Left ventricle myocardium inferior (tissue), 1 donor: ENCODE measurements at regions not wholly inside any gene's neighbourhood (a gene's known extent, or its start where the extent isn't known, plus 50 kb on each side); places are given as distances from the start of the nearest gene placed in this dataset.

Experiments used
- DNase-seq: peaks from one replicate; pipeline ENCODE4 v3.0.0-alpha.2; 2020
- H3K27ac ChIP-seq: fragments of 200-600 bp; replicated peaks from 2 replicates; pipeline ENCODE4 v1.8.0; 2021
- H3K27me3 ChIP-seq: fragments of 200-600 bp; 2 replicates; pipeline ENCODE4 v1.8.0; 2021; ENCODE audit warnings: low read depth
- H3K36me3 ChIP-seq: fragments of 200-600 bp; 2 replicates; pipeline ENCODE4 v1.8.0; 2021
- H3K4me1 ChIP-seq: fragments of 200-600 bp; 2 replicates; pipeline ENCODE4 v1.8.0; 2021
- H3K4me3 ChIP-seq: fragments of 200-600 bp; 2 replicates; pipeline ENCODE4 v1.8.0; 2021; ENCODE audit warnings: mild to moderate bottlenecking, moderate library complexity
- H3K9me3 ChIP-seq: fragments of 200-600 bp; replicated peaks from 2 replicates; pipeline ENCODE4 v1.8.0; 2021
- intact Hi-C: fragments of 100-400 bp; cut with micrococcal nuclease; formaldehyde crosslinking; loops from one replicate; pipeline ENCODE4 v1.11.0; 2022
- TF ChIP-seq, protein P1 (sequence below): fragments of 200-600 bp; IDR thresholded peaks from 2 replicates; pipeline ENCODE4 v1.8.0; 2021; ENCODE audit warnings: antibody characterized with exemption, mild to moderate bottlenecking, borderline replicate concordance
- donor health status: DM: no; HTN: yes; CAD: no; lungs with severe emphysema.

DNA sequence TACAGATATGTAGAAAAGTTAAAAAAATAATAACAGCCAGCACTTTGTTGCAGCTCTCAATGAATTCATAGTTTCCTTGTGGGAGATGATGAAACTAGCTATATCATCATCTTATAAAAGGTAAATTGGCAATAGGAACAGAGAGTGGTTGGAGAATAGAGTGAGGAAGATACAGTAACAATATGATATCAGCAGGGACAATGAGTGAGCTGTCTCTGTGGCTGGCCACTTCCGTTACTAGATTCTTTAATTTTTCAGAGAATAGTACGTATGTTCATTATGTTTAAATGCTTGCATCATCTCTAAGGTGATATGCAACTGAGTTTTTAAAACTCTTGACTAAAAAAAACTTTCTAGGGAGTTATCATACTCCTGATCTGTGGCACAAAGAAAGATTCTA lies 1006.2 kb upstream of the FLRT2 start:
- intact Hi-C loops = no loop called here
- no peak overlapping the region for H3K4me3 ChIP-seq
- no peaks in the 10 kb centered on the region for H3K36me3 ChIP-seq

DNA sequence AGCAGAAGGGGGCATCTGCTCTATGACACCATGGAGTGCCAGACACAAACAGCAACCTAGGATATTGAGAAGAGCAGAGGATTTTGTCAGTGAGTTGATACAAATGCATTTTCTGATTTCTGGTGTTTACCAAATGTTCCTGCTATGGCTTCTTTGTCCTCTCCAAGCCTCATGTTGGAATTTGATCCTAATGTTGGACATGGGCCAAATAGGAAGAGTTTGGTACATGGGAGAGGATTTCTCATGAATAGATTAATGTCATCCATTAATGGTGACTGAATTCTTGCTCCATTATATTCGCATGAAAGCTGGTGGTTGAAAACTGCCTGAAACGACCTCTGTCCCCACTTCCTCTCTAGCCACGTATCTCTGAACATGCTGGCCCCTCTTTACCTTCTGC lies 1002.2 kb upstream of the FLRT2 start:
- intact Hi-C loops = no loop called here
- H3K4me1 ChIP-seq = no peaks in the 10 kb centered on the region
- H3K27me3 ChIP-seq = no peaks in the 10 kb centered on the region
- no peak for DNase-seq
- H3K9me3 ChIP-seq = no peaks in the 10 kb centered on the region
- TF ChIP-seq, protein P1, sequence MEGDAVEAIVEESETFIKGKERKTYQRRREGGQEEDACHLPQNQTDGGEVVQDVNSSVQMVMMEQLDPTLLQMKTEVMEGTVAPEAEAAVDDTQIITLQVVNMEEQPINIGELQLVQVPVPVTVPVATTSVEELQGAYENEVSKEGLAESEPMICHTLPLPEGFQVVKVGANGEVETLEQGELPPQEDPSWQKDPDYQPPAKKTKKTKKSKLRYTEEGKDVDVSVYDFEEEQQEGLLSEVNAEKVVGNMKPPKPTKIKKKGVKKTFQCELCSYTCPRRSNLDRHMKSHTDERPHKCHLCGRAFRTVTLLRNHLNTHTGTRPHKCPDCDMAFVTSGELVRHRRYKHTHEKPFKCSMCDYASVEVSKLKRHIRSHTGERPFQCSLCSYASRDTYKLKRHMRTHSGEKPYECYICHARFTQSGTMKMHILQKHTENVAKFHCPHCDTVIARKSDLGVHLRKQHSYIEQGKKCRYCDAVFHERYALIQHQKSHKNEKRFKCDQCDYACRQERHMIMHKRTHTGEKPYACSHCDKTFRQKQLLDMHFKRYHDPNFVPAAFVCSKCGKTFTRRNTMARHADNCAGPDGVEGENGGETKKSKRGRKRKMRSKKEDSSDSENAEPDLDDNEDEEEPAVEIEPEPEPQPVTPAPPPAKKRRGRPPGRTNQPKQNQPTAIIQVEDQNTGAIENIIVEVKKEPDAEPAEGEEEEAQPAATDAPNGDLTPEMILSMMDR = no peak
- no peaks in the 10 kb centered on the region for H3K36me3 ChIP-seq
- H3K27ac ChIP-seq = no peak overlapping the region
- no peak overlapping the region for H3K4me3 ChIP-seq

More for the DNA sequence above, 1006.2 kb upstream of the FLRT2 start:
- Histone ChIP-seq H3K9me3 (no peaks in the 10 kb centered on the region), H3K4me1 (no peaks in the 10 kb centered on the region), H3K27me3 (no peaks in the 10 kb centered on the region), H3K27ac (no peak overlapping the region)
- TF ChIP-seq, protein P1 = no peak
- no peak for DNase-seq

DNA sequence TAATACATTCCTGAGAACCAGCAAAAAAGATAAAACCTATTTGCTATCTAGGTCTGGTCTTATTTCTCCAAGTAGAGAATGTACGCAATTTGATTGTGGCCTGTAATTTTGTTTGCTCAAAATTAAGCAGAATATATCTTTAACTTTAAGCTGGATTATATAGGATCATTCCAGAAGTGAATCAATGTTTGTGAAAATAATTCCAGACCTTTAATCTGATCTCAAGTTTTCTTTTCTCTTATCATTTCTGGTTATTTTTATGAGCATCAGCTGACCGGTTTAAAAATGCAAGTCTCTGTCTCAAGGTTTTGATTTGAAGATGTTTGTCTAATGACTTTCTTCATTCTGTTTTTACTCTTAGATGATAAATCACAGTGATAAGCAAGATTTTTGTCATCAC lies 997.9 kb upstream of the FLRT2 start:
- intact Hi-C loops = no loop called here
- TF ChIP-seq, protein P1 = no peak
- Histone ChIP-seq H3K27me3 (no peaks in the 10 kb centered on the region), H3K27ac (no peak overlapping the region), H3K4me1 (no peaks in the 10 kb centered on the region), H3K9me3 (no peaks in the 10 kb centered on the region), H3K36me3 (no peaks in the 10 kb centered on the region), H3K4me3 (no peak overlapping the region)
- DNase-seq = no peak

DNA sequence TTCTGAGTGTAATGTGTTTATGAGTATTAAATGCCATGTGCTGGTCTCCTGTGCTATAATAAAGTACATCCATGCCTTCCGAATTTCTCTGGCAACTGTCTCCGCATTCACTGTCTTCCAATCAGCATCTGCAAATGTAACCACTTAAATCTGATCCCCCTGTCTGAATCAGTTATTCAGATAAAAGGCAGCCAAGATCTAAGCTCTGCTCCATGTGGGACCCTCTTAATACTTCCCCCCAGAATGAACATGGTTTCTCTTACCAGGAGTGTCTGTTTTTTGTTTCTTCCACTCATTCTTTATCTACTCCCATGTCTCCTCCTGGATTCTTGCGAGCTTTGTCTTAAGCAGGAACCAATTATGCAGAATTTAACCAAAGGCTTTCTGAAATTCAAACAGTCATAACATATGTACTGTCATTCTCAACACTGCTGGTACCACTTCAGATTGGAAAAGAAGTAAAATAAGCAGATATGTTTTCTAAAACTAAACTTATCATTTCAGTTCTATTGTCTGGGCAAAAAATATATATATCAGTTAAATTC lies 996.7 kb upstream of the FLRT2 start:
- Histone ChIP-seq H3K4me3 (no peak overlapping the region), H3K4me1 (no peaks in the 10 kb centered on the region), H3K27me3 (no peaks in the 10 kb centered on the region), H3K9me3 (no peaks in the 10 kb centered on the region), H3K36me3 (no peaks in the 10 kb centered on the region), H3K27ac (no peak overlapping the region)
- TF ChIP-seq, protein P1 = no peak
- no peak for DNase-seq
- intact Hi-C loops = no loop called here

DNA sequence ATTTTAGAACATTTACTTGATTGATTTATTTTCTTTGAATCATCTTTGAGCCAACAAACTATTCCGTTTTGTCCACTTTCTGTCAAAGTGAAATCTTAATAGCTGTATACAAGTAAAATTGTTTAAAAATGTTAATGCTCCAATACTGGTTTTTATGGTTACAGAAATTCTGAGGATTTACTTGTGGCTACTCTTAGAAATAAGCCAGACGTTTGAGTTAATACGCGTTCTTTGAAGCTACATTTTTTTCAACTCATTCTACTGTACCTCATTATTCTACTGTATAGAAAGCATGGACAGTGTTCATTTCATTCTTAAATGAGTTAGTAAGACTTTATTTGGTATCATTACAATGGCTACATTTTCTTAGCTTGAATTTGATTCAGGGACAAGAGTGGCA lies 996.2 kb upstream of the FLRT2 start:
- intact Hi-C loops = no loop called here
- Histone ChIP-seq H3K36me3 (no peaks in the 10 kb centered on the region), H3K27ac (no peak overlapping the region)

More for the DNA sequence above, 996.2 kb upstream of the FLRT2 start:
- H3K4me1 ChIP-seq = no peaks in the 10 kb centered on the region
- no peaks in the 10 kb centered on the region for H3K9me3 ChIP-seq
- no peak for DNase-seq
- H3K27me3 ChIP-seq = no peaks in the 10 kb centered on the region
- no peak overlapping the region for H3K4me3 ChIP-seq
- TF ChIP-seq, protein P1 = no peak
